ENCODE measurements at regions not wholly inside any gene's neighbourhood (a gene's known extent, or its start where the extent isn't known, plus 50 kb on each side); places are given as distances from the start of the nearest gene placed in this dataset.
"Not testable (repeated sequence)": the region's sequence is repeated elsewhere in the genome, so short reads cannot be mapped to it uniquely, and the experiment has no call there.

DNA sequence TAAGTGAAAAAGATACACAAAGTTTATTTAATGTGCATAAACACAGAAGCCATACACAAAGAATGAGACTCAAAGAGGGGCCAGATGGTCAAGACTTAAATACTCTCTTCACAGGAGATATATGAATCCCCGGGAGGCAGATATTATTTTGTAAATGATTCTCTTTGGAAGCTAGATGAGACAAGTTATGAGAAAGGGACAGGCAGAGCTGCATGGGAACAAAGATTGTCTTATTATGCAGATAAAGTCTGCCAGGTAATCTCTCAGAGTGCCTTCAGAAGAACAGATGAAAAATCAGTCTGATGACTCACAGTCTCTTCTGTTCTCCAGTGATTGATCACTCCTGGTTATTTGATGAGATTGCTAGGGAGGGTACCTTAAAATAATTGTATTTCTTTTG, 89.0 kb downstream of the NAF1 start:
- DNase-seq, result no peak

DNA sequence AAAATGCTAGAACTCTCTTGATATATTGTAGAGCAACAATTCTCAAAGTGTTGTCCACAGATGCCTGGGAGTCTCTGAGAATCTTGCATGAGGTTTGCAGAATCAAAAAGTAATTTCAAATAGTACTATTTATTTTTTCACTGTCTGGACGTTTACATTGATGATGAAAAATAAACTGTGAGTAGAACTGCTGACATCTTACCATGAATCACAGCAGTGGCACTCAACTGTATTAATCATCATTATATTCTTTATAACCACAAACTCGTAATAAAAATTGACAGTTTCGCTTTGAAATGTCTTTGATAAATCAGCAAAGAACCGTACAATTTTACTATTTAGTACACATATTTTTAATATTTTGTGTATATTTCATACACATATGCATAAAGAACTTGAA, 94.5 kb downstream of the NAF1 start:
- DNase-seq, result no peak

DNA sequence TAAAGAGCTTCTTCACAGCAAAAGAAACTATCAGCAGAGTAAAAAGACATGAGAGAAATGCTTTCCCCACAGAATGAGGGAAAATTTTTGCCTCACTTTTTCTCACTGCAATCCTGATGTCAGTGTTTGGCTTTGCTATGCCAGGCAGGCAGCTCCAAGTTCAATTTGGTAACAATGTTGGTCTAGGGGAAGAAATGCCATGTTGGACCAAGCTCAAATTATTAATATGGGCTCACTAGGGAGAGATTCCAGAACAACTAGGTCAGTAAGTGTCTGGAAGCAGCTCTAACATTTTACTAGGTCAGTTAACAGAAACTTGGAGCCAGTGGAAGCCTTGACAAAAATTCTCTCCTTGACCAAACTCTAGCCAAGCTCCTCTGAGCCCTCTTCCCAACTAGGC, 95.4 kb downstream of the NAF1 start:
- no peak for DNase-seq

DNA sequence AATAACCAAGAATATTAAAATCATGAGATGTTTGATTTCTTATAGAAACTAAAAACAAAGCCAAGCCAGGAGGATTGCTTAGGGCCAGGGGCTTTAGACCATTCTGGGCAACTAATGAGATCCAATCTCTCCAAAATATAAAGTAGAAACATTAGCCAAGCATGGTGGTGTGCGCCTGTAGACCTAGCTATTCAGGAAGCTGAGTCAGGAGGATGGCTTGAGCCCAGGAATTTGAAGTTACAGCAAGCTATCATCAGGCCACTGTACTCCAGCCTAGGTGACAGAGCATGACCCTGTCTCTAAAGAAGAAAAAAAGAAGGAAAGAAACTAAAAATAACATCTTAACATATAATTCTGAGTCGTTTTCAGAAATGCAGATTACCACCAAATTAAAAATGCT, 96.7 kb downstream of the NAF1 start:
- no peak for DNase-seq

DNA sequence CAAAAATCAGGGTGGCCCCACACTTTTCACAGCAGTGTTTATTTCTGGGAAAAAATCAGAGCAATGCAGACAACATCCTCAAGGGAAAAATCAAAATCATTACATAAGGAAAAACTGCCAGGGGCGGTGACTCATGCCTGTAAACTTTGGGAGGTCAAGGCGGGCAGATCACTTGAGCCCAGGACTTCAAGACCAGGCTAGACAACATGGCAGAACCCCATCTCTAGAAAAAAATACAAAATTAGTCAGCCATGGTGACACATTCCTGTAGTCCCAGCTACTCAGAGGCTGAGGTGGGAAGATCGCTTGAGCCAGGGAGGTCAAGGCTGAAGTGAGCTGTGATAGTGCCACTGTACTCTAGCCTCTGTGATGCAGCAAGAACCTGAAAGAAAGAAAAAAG, 102.8 kb downstream of the NAF1 start:
- DNase-seq, result no peak

DNA sequence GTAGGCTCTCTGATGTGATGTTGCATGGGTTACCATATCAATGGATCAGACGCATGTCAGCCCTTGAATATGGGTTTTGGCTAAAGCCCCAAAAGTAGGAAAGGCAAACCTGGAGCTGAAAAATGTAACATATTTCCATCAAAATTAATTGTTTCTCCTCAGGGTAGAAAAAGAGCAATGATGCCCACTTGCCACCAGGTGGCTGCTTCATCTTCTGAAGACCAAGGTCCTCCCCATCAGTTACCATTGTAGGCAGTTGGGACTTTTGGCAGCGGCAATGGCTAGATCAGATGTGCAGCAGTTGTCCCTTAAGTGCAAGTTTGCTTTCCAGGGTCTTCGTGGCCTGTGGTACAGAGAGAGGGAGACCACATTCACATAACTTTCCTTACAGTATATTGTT, 118.2 kb downstream of the NAF1 start:
- DNase-seq, result no peak

DNA sequence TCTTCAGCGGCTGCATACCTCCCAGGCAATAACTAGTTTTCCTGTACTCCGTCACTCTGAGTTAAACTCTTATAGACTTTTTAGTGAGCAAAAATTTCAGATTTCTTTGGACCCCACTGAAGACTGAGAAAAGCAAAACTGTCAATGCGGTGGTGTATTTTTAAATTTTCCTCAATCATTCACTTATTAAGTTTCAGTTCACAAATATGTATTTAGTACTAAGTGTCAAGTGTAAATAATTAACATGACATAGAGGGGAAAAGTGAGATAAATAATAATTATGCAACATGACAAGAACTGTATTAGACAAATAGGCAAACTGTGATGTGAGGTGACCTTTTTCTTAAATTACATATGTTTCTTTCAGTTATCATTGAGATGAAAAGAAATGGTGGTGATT, 124.4 kb downstream of the NAF1 start:
- DNase-seq, result no peak

DNA sequence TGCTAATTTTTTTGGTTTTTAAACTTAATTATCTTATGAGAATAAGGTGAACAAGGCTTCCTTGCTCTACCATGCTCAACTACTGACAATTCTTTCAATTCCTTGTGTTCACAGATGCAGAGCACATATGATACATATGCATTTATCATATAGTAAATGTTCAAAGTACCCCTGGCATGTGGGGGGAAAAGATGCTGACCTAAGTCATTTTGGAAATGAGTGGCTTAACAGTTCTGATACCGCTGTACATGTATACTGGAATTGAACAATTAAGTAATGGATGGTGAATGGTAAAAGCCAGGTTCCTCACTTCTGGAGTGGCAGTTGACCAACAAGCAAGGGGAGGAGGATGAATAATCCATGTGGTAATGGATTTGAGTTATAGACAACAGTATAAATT, 149.6 kb downstream of the NAF1 start:
- no peak for DNase-seq

DNA sequence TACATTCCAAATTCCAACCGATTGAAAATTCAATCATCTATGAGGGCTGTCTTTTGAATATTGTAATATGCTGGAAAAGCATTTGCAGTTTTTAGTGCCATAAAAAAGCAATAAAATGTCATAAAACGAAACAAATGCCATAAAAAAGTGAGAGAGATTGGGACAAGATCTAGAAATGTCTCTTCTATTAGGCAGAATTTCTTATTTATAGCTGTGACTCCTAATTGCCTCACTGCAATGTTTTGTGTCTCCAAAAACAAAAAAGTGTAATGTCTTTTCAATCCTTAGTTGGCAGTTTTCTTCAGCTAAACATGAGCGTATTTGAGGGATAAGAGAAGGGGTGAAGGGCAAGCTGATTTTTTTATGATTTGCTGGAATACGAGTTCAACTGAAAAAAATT, 153.9 kb downstream of the NAF1 start:
- no peak for DNase-seq

DNA sequence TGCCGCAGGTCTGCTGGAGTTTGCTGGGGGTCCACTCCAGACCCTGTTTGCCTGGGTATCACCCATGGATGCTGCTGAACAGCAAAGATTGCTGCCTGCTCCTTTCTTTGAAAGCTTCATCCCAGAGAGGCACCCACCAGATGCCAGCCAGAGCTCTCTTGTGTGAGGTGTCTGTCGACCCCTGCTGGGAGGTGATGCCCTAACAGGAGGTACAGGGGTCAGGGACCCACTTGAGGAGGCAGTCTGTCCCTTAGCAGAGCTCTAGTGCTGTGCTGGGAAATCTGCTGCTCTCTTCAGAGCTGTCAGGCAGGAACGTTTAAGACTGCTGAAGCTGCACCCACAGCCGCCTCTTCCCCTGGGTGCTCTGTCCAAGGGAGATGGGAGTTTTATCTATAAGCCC, 162.7 kb downstream of the NAF1 start:
- no peak for DNase-seq

DNA sequence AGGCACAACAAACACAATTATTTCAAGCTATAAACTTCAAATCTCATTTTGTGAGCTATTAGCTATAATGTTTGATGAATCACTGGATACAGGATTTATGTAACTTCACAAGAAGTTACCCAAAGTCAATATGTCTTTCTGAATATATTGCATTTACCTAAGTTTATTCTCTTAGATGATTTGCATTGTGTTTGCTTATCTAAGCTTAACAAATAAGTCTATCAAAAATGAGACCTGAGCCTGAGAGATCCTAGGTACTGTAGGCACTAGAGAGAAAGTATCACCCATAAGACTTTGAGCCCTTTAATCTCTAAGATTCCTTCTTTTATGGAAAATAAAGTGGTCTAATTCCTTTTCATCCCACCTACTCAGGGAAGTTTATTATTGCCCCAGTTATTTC, 178.2 kb downstream of the NAF1 start:
- DNase-seq, result no peak

DNA sequence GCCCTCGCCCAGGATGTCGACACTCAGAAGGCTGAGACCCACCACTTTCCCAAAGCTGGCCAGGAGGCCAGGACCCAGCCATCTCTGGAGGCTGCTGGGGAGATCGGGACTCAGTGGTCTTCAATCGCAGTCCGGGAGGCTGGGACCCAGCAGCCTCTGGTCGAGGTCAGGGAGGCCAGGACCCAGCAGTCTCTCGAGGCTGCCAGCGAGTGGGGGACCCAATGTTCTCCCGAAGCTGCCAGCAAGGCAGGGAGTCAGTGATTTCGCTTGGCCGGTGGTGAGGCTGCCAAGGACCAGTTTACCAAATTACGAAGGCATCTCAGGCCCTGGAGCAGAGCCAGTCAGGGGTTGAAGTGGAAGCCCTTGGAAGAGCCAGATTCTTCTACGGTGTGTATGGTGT, 181.6 kb downstream of the NAF1 start:
- no peak for DNase-seq

DNA sequence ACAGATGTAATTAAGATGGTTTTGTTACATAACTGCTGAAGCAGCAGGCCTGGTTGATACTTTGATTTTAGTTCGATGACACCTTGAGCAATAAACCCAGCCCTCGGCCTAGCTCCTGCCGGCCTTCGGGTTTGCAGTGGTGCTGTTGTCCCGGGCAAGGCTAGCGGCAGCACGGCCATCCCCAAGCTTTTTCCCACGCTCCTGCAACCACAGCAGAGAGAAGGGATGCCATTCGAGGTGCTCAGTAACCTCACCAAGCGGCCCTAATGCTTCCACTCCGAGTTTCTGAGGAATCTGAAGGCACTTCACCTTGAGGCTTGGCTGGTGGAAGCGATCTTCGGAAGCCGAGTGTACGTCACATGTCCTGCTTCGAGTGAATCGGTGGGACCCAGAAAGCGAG, 182.1 kb downstream of the NAF1 start:
- DNase-seq, result no peak

DNA sequence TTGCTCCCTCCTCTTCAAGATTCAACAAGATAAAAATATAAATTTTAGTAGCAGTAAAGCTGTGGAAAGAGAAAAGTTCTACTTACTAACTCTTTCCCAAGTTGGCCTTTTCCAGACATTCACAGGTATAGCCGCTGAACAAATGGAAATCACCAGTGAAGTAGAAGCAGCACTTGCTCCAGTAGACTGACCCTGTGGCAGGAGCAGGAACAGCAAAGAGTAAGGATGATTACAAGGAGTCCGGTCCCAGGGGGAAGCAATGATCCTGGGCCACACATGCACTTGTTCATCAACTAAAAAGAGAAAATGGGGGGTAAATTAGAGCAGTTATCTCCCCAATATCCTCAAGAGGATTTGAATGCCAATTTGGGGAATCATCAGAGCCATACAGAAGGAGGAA, 184.9 kb downstream of the NAF1 start:
- DNase-seq, result no peak

DNA sequence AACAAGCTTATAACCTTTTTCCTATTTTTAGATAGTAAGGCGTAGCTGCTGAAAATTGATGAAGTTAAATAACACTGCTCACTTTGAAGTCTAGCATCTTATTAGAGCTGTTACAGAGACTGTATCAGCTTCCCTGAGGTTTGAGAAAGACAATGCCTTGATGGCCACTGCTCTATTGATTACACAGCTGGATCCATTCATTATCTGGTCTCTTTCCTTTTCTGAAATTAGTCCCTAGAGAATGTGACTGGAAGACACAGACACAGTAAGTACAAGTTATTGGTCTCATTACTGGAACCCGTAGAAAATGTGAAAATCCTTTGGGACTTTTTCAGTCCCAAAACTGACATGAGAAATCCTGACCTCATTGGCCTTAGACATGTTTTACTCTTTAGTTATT, 188.3 kb downstream of the NAF1 start:
- no peak for DNase-seq

DNA sequence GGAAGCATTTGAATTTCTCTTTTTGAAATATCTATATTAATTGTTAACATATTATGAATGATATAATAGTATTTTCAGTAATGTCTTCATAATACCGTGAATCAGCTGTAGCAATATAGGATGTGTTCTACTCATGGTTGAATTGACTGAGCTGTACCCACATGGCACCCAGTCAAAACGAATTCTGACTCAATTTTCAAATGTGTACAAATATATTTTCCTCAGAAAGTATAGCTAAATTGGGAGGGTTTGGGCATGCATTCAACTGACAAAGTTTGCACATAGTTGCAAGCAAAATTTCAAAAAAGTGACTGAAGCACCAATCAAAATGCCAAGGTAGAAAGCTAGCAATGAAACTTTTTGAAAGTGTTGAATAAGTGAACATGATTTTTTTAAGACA, 188.9 kb downstream of the NAF1 start:
- no peak for DNase-seq

DNA sequence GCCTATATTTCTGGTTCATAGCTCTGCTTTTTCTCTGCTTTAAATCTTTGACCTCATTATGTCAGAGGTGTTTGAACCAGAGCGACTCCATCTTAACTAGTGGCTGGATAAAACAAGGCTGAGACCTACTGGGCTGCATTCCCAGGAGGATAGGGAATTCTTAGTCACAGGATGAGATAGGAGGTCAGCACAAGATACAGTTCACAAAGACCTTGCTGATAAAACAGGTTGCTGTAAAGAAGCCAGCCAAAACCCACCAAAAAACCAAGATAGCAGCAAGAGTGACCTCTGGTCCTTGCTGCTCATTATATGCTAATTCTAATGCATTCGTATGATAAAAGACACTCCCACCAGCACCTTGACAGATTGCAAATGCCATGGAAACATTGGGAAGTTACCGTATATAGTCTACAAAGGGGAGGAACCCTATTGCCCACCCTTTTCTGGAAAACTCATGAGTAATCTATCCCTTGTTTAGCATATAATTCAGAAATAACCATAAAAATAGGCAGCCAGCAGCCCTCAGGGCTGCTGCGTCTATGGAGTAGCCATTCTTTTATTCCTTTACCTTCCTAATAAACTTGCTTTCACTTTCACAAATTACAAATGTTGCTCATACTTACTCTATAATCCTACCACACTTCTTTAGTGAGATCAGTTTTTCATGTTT, 193.9 kb downstream of the NAF1 start:
- no peak for DNase-seq

DNA sequence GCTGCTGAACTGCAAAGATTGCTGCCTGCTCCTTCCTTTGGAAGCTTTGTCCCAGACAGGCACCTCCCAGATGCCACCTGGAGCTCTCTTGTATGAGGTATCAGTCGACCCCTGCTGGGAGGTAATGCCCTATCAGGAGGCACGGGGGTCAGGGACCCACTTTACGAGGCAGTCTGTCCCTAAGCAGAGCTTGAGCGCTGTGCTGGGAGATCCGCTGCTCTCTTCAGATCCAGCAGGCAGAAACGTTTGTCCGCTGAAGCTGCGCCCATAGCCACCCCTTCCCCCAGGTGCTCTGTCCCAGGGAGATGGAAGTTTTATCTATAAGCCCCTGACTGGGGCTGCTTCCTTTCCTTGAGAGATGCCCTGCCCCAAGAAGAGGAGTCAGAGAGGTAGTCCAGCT, 197.5 kb downstream of the NAF1 start:
- DNase-seq, result no peak

DNA sequence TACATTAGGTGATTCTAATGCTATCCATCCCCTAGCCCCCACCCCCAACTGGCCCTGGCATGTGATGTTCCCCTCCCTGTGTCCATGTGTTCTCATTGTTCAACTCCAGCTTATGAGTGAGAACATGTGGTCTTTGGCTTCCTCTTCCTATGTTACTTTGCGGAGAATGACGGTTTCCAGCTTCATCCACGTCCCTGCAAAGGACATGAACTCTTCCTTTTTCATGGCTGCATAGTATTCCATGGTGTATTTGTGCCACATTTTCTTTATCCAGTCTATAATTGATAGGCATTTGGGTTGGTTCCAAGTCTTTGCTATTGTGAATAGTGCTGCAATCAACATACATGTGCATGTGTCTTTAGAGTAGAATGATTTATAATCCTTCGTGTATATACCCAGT, 200.7 kb downstream of the NAF1 start:
- not testable (repeated sequence) for DNase-seq

DNA sequence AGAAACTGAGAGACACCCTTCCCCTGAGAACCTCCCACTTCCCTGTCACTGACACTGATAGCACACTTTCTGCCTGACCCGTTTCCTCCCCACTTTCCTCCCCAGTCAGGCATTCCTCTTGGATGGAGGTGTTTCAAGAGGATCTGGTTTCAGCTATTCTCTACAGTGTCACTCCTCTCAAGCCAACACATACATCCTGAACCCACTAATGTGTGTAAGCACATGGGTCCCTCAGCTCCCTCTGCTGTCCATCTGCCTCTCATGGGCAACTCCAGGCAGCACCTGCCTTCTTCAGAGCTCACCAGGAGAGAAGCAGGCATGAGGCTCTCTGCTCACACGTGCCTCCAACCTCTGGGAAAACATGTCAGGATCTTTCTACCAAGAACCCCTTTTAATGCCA, 207.6 kb downstream of the NAF1 start:
- no peak for DNase-seq

DNA sequence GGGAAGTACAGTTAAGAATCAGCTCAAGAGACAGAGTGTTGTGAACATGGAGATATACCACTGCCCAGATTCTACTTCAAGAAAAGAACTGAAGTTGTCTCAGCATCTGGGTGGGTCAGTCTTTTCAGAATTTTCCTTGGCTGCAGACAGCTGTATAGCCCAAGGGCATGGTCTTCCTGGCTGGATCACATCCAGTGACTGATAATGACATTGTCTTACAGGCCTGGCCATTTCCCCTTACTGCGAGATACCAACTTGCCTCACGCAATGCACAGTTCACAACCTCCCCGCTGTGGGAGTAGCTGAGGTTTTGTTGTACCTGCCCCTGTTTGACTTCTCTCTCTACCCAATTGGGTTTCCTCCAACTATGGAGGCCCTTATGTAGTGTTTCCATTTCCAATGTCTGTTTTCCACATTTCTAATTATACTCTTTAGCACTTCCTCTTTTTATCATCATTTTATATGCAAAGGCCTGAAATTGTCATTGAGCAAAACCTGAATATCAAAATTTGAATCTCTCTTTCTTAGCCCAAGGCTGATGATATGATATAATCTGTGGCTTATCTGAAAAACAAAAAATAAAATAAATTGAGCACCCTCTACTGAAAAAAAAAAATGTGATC, 209.1 kb downstream of the NAF1 start:
- DNase-seq, result no peak

DNA sequence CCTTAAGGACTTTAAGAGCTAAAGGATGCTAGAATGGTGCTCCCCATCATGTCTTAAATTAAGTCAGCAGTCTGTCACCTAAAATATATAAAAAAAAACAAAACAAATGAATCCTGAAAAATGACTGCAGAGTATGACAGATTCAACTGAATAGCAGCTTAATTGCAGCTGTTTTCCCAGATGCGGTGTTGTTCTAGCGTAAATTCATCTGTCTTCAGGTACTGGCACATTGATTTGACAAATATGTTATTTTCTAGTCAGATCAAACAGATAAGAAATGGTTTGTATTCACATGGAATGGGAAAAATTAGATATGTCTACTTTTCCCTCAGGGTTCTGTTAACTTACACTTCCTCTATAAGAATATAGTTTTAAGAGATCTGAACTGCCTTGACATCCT, 211.7 kb downstream of the NAF1 start:
- DNase-seq, result no peak

DNA sequence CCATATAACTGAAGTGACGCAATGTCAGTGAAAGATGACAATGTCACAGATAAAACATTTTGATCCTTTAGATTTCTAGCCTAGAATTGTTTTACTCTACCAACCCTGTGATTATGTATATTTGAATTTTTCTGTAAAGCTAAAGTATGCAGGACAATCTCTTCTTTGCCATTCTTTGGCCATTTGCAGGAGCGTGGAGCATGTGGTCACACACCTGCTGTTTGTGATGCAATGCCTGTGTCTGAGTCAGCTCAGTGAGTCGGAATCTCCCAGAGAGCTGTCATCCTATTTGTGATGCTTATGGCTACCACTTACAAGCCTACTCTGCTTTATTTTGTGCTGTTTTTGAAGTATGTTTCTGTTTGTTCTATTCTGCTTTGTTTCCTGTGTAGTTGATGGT, 214.5 kb downstream of the NAF1 start:
- DNase-seq, result no peak

DNA sequence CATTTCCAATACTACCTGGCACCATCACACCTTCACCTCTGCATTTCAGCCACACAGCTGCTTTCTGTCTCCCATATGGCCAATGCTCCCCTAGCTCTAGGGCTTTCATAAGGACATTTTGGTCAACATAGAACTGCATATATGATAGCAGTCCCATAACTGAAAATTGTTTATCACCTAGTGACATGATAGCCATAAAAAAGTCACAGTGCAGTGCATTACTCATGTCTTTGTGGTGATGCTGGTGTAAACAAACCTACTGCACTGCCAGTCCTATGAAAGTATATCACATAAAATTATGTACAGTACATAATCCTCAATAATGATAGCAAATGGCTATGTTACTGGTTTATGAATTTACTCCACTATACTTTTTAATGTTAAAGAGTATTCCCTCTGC, 221.0 kb downstream of the NAF1 start:
- no peak for DNase-seq

DNA sequence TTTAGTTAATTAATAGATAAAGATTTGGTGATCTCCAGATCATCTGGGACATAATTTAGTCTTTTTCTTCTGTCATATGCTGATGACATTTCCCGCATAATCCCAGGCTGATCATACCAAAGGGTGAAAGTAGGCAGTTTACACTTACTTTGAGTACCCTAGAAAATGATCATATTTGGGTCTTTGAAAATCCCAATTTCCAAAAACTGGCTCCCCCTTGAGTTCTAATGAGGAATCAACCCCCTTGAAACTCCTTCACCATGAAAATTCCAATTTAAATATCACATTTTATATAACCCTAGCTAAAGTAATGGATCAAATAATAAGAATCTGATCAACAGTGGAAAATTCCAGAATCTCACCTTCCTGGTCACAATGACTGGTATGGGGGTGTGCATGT, 223.4 kb downstream of the NAF1 start:
- DNase-seq, result no peak

Data from right forelimb (tissue), 1 donor.